GM21528 (cell line): ENCODE measurements at regions not wholly inside any gene's neighbourhood (a gene's known extent, or its start where the extent isn't known, plus 50 kb on each side); places are given as distances from the start of the nearest gene placed in this dataset.

Experiments used
- ATAC-seq: cut with Tn5 transposase; IDR thresholded peaks from one replicate; pipeline ENCODE4 v1.9.1; 2021; ENCODE audit warnings: mild to moderate bottlenecking, moderate library complexity; ENCODE audit not compliant: unreplicated experiment, low FRiP score

DNA sequence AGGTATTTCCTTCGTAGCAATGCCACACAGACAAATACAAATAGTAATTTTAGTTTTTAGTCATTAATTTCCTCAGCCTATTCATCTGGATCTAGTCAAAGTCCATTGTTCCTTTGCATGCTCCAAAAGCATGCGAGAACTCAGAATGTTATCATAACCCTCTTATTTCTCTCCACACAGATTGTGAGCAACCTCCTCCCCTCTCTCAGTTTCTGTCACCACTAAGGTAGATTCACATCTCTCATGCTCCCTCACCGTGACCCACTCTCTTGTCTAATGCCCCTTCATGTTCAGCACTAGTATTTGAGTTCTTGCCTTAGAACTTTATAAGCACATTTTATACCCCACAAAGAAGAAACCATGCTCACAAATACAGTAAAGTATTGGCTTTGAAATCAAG, 582.4 kb downstream of the PLA2G4A start:
- ATAC-seq: no peak

DNA sequence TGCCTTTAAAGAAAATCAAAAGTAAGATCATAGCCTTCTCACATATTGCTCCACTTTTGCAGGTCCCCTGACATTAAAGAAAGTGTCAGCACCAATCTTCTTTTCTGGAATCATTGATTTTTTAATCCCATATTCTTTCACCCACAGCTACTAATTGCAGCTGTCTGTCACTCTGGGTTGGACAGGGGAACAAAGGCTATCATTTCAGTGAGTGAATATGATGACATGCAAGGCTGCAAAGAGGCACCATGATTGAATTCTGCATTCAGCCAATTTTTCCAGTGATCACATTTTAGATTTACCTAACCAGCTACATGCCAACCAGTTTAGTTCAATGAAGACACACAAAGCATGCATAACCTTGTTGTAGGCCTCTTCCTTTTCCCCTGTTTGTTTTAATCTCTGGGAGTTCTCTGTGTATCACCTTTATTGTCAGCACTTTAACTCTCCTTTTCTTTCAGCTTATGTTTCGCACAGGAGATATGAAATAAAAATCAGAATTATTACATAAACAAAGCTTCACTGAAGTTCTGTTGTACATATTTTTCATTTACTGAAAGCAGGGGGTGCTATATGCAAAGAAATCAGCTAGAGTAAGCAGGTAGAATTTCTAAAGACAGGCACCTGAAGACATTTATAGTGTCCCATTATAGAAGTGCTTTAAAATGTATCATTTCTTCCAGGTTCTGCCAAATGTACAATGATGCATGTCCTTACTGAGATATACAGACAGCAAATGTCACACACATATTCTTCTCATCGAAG, 584.8 kb downstream of the PLA2G4A start:
- ATAC-seq: no peak

DNA sequence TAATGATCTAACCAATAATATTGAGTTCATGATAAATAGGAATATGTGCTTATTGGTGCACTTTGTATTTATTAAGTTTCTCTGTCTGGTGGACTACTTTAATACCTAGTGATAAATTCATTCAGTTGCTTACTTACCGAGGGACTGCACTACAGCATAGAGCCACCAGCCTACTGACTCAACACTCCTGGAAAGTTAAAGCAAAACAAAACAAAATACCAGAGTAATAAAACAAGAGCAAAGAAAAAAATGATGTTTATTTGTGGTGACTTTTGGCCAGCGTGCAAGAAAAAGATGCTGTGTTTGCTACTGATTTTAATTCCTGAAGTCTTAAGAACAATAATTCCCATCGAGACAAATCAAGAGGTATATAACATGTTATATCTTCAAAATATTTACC, 586.3 kb downstream of the PLA2G4A start:
- ATAC-seq: no peak

DNA sequence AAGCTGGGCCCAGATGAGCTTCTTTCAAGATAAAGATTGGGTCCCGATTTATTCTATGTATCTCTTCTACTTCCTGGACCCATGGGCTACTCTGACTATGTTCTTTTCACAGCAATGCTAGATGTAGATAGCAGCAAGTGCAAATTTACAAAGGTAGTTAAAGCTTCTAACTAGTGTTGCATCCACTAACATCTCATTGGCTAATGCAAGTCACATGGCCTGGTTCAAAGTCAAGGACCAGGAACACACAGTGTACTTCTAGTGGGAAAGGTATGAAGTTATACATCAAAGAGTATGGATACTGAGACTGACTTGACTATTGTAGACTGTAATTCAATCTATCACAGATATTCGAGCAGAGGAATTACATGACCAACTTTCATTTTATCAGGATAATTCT, 588.8 kb downstream of the PLA2G4A start:
- no peak for ATAC-seq

DNA sequence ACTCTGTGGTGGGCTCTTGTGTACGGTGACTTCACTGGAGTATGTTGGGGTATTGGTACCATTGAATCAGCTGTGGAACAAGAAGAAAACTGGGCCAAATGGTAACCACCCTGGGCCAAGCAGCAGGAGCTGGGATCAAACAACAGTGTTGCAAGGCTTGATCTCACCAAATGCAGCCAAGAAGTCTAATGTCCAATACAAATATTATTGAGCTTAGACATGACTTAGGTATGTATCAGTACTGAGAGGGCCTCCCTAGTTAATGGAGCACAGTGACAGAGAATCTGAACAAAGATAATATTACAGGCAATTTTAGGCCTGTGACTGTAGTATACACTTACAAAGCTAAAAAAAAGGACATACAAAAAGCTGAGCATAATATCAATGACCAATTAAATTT, 604.8 kb downstream of the PLA2G4A start:
- ATAC-seq: no peak

DNA sequence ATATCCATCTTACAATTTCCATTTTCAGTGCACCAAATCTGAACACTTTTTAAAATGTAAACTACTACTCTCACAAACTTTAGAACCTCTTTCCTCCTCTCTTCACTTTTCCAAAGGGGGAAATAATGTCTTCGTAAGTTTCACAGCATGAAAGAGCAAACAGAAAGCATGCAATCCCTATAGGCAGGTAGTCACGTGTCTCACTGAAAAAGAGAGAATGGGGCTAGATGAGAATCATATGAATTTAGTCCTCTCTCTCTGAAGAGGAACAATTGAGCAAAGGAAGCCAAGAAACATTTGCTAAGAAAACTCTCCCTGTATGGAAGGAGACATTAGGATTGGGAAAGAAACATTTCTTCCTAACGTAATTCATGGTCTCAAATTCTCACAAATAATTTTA, 613.9 kb downstream of the PLA2G4A start:
- ATAC-seq: no peak

DNA sequence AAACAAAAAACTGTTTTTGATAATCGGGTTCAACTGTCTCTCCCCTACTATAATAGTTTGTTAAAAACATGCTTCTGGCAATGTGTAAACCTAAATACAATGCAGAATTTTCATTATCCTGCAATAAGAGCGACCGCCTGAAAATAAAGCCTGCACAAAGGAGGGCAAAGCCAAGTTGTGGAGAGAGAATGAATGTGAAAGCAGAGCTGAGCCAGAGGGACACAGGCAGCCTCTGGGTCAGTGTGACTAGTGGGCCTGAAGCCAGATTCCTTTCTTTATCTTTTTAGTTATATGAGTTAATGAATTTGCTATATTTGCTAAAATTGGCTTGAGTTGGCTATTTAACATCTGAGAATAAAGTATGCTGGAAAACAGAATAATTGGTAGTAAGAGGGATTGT, 615.2 kb downstream of the PLA2G4A start:
- ATAC-seq: no peak

DNA sequence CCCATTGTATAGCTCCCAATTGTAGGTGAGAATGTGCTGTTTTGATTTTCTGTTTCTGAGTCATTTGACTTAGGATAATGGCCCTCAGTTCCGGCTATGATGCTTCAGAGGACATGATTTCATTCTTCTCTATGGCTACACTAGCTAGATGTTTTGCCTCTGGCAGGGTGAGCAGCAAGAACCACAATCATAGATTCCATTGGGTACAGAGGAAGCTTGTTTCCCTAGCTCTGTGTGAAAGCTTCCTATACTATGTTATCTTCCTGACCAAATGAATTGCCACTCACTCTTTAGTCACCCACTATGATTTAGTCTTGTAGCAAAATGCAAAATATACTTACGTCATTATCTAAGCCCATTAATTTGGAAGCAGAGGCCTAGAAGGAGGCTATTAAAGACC, 616.3 kb downstream of the PLA2G4A start:
- no peak for ATAC-seq

DNA sequence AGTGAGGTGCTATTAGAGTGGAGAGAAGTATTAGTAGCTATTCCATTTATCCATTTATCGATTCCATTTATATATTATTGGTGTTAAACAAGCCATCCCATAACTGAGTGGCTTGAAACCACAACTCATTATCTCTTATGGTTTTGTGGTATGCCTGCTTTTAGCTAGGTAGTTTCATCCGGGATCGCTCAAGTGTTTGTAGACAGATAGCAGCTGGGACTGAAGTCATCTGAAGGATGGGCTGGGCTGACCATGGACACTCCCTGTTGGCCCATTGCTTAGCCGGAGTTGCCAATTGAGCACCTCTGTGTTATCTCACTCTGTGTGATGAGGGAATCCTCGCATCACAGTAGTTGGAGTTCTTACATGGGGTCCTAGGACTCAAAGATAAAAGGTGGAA, 622.5 kb downstream of the PLA2G4A start:
- ATAC-seq: no peak

DNA sequence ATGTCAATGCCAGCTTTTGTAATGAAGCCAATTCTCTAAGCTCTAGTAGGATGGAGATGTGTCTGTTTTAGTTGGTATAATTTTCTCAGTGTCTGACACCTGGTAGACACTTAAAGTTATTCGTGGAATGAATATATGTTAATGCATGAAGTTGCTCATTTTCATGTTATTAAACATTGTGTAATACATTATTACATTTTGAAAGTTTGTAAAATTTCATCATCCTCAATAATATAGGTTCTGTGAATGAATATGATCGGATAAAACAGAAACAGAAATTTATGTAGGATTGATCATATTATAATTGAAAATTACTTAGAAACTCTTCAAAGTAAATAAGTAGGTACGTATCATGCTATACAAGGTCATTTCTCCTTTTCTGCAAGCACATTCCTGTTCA, 625.3 kb downstream of the PLA2G4A start:
- ATAC-seq: no peak

DNA sequence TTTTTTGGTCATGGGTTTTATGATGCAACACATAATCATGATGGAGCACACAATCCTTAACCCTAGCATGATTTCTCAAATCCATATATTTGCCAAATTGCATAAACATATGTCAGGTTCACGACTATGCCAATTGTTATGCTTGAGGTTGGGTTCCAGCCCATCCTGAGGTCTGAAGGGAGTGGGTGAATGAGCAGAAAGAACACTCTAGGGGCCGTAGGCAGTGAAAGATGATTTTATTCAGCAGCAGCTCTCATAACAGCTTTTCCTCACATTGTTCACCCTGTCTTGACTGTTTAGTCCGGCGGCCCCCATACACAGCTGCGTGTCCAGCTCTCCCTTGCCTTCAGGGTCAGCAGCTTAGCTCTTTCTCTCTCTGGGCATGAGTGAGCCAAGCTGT, 627.7 kb downstream of the PLA2G4A start:
- ATAC-seq: no peak

DNA sequence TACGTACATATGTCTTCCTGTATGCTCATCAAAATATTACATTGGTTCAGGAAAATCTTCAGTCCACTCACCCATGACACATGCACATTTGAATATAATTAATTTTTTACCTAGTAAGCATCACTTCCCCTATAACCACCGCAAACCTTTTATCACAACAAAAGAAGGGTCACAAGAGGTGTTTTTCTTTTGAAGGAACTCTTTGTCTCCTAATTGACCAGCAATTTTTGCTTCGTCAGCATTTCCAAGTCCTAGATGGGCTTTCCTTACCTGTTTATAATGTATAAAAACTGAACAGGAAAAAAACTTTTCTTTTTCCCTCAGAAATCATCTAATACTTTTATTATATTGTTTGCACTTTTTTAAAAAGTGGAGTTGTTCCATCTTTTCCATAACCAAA, 631.3 kb downstream of the PLA2G4A start:
- no peak for ATAC-seq

DNA sequence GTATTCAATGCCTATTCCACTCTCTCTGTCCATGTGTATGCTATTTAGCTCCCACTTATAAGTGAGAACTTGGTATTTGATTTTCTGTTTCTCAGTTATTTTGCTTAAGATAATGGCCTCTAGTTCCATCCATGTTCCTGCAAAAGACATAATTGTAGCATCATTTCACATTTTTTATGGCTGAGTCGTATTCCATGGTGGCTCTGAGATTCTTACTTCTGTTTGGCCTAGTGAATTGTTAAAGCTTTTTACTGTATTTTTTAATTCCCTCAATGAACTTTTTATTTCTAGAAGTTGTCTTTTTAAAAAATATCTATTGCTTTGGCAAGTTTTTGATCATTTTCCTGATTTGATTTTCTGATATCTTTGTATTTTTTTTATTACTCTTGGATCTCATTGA, 635.6 kb downstream of the PLA2G4A start:
- ATAC-seq: no peak

DNA sequence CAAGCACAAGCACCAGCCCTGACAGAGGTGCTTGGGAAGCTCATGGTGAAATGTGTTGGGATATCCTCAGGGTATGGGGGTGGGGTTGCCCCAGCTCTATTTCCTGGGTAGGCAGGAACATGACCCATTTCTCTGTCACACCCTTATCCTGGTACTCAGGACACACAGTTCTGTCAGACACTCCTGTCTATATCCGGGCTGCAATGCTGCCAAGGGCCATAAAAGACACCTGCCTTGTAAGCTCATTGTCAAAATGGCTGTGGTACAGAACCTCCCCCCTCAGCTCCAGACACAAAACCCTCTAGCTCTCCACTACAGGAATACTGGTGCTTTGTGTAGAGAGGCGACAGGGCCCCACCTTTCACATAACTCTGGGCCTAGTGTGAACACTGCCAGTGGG, 636.7 kb downstream of the PLA2G4A start:
- ATAC-seq: no peak

DNA sequence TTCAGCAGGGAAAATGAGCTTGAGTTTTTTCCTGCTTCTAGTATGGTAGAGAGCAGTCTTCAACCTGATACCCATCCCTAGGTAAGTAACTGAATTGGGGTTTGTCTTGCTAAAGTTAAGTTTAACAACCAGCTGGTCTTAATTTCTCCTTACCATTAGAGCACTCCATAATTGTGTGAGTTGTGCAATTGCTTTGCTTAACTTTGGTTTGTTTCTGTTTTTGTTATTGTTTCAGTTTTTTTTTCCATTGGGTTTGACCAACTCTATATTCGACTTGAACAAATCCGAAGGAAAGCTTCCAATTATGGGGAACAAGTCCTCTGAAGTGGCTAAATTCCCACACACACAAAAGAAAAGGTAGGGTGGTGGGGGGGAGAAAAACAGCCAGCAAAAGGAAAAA, 641.1 kb downstream of the PLA2G4A start:
- ATAC-seq: no peak

DNA sequence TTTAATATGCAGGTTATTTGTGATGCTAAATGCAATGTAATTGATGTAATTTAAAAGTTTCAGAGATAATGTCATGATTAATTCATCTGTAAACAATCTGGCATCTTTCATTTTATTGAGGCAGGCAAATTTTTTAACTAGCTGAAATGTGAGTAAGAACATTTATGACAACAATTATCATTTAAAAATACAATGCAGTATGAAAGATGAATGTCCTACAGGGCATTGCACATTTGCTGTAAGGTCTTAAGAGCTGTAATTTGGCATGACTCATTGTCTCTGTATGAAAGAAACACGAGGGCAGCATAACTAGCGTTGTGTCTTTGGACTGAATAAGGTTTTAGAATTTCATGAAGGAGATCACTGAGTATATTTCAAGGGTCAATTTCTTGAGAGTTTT, 642.8 kb downstream of the PLA2G4A start:
- no peak for ATAC-seq

DNA sequence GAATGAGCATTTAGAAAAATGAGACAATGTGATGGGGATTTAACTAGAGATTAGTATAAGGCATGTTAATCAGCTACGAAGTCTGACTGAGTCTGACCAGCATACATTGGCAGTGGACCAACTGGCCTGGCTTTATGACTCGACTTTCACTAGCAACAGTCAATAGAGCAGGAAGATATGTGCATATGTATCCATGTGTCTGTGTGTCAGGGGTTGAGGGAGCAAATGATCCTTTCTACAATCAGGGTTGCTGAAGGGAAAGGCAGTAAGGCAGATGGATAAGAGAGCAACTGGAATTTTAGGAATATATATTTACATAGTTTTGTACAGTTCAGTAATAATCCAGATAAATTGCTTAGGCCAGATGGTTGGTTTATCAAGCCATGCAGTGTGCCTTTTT, 645.6 kb downstream of the PLA2G4A start:
- ATAC-seq: no peak

DNA sequence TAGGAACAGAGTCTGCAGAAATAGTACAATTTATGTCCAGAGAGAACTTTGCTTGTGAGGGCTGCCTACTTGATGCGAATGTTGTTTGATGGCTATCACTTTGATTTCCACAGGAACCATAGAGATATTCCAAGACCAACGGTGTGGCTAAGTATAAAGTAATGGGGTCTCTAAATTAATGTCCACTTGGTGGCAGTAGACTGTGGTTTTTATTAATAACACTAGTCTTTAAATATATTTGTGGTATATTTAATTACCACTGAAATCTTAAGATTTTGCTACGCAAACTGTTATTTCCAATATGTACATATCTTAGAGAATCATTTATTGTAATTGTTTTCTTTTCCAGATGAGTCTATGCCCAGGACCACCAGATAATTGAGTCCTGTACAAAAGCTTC, 647.9 kb downstream of the PLA2G4A start:
- no peak for ATAC-seq

DNA sequence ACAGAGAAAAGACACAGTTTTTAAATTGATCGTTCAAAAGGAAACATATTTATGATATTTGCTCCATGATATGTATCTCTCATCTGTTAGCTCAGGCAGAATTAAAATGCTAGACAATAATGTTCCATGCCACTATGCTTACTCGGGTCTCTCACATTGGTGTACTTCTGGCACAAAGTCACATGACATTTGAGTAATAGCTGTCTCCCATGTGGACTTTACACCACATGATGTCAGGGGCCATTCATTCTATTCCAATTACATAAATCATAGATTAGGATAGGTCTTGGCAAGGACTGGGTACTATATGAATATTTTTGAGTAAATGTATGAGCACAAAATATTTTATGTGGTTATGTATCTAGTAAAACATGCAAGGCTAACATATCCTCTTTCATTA, 648.4 kb downstream of the PLA2G4A start:
- ATAC-seq: no peak

DNA sequence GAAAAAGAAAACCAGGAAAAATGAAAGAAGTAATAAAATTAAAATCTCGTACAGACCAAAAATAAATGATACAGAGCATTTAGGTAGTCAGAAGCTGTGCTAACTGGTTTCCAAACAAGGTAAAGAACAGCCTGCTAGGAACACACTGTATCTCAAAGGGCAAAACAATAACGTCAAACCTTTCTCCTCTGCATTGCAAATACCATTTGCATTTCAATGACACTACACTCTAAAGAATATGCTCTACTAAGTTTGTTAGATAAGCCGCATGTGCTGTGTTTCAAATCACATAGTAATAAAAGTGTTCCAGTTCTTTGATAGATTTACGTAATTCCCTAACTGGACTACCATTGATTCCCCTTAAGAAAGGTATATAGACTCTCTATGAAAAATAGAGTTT, 648.8 kb downstream of the PLA2G4A start:
- ATAC-seq: no peak

DNA sequence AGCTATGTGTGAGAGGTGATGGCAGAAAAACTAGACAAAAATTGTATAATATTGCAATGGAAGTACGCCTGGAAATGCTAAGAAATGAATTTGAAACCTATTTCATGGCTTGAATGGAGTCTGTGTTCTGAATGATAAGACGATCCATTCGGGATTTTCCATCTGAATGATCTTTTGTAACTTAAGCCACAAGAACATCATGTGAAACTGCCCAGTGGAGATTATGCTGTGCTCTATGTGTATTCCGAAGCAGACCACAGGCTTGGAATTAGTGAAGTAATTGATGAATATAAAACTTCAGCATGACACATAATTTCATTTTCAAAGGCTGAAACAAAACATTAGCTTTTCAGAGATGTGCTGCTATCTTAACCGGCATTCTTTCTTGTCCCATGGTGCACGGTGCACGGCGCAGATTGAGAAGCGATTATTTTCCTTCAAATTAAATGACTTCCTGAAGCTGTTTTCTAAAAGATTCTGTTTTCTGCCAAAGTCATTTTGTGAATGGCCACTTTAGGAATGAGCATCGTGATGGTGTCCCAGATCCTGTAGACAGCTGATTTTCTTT, 652.9 kb downstream of the PLA2G4A start:
- no peak for ATAC-seq

DNA sequence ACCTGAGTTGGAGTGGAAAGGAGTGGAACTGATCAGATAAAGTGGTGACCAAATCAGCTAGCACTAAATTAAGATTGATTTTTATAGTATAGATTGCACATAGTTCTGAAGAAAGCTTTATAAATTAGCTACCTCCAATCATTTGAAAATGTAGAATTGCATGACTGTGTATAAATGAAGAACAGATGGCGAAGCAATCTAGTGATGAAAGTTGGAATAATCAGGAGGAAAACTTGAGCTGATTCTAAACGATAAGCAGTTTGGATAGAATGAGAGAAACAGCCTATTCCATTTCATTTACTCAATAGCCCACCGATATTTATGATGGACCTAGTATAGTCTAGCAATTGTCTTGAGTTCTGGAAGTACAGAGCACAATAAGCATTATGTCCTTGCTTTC, 661.5 kb downstream of the PLA2G4A start:
- ATAC-seq: no peak
